WERI-Rb-1 (cell line): ENCODE measurements at regions not wholly inside any gene's neighbourhood (a gene's known extent, or its start where the extent isn't known, plus 50 kb on each side); places are given as distances from the start of the nearest gene placed in this dataset.

Source experiments
- DNase-seq: peaks from one replicate; pipeline ENCODE4 v3.0.0-alpha.2; 2020
- H3K27ac ChIP-seq: fragments of 250-450 bp; sonication (Bioruptor Pico); 2 replicates; pipeline ENCODE4 v1.5.1; 2020; ENCODE audit warnings: mild to moderate bottlenecking, moderate library complexity
- H3K27me3 ChIP-seq: fragments of 250-450 bp; sonication (Bioruptor Pico); 2 replicates; pipeline ENCODE4 v1.5.1; 2021; ENCODE audit warnings: mild to moderate bottlenecking, low read depth, moderate library complexity; ENCODE audit not compliant: insufficient read depth, severe bottlenecking
- H3K36me3 ChIP-seq: fragments of 250-450 bp; sonication (Bioruptor Pico); 2 replicates; pipeline ENCODE4 v1.5.1; 2020; ENCODE audit warnings: mild to moderate bottlenecking, moderate library complexity
- H3K4me3 ChIP-seq: 2 replicates; pipeline ENCODE4 v1.5.1; 2011; ENCODE audit warnings: low read depth, mild to moderate bottlenecking, control low read depth, low read length
- H3K9me3 ChIP-seq: fragments of 250-450 bp; sonication (Bioruptor Pico); 2 replicates; pipeline ENCODE4 v1.5.1; 2021; ENCODE audit warnings: mild to moderate bottlenecking, moderate library complexity; ENCODE audit not compliant: severe bottlenecking
- TF ChIP-seq, protein P1 (sequence below): IDR thresholded peaks from 2 replicates; pipeline ENCODE4 v1.5.1; 2011; ENCODE audit warnings: low read depth, mild to moderate bottlenecking, control low read depth, inconsistent platforms, low read length

GRCh38 chr5:106601620-106602019 lies 1069.1 kb downstream of the EFNA5 start:
- no peak overlapping the region for H3K4me3 ChIP-seq
- H3K9me3 ChIP-seq: no peaks in the 10 kb centered on the region
- no peaks in the 10 kb centered on the region for H3K27me3 ChIP-seq
- H3K27ac ChIP-seq: no peak overlapping the region
- H3K36me3 ChIP-seq: no peaks in the 10 kb centered on the region
- DNase-seq: no peak
- TF ChIP-seq, protein P1, sequence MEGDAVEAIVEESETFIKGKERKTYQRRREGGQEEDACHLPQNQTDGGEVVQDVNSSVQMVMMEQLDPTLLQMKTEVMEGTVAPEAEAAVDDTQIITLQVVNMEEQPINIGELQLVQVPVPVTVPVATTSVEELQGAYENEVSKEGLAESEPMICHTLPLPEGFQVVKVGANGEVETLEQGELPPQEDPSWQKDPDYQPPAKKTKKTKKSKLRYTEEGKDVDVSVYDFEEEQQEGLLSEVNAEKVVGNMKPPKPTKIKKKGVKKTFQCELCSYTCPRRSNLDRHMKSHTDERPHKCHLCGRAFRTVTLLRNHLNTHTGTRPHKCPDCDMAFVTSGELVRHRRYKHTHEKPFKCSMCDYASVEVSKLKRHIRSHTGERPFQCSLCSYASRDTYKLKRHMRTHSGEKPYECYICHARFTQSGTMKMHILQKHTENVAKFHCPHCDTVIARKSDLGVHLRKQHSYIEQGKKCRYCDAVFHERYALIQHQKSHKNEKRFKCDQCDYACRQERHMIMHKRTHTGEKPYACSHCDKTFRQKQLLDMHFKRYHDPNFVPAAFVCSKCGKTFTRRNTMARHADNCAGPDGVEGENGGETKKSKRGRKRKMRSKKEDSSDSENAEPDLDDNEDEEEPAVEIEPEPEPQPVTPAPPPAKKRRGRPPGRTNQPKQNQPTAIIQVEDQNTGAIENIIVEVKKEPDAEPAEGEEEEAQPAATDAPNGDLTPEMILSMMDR: no peak

GRCh38 chr5:106600803-106601202 lies 1069.9 kb downstream of the EFNA5 start:
- Histone ChIP-seq H3K9me3 (no peaks in the 10 kb centered on the region), H3K27me3 (no peaks in the 10 kb centered on the region), H3K27ac (no peak overlapping the region), H3K4me3 (no peak overlapping the region), H3K36me3 (no peaks in the 10 kb centered on the region)
- TF ChIP-seq, protein P1: no peak
- DNase-seq: no peak

GRCh38 chr5:106595864-106596263 lies 1074.9 kb downstream of the EFNA5 start:
- no peak overlapping the region for H3K27ac ChIP-seq
- no peaks in the 10 kb centered on the region for H3K9me3 ChIP-seq
- DNase-seq: no peak
- no peaks in the 10 kb centered on the region for H3K36me3 ChIP-seq
- TF ChIP-seq, protein P1: no peak
- no peak overlapping the region for H3K4me3 ChIP-seq
- H3K27me3 ChIP-seq: no peaks in the 10 kb centered on the region

DNA sequence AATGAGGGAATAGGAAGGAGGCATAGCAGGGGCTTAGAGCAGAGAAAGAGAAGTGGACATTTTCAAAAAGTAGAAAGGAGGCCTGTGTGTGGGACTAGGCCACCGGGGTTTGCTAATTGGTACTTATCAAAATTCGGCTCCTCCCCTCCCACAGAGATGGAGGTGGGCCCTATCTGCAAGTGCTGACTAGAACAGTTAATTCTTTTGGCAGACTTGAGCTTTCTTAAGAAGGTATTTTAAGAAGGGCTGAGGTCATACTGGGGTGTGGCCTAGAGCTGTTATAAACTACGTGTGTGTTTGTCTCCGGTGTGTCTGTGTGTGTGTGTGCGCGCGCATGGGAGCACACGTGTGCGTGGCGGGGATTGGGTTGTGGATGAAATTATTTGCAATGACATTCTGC lies 1086.5 kb downstream of the EFNA5 start:
- Histone ChIP-seq H3K36me3 (no peaks in the 10 kb centered on the region), H3K27ac (no peak overlapping the region), H3K4me3 (no peak overlapping the region), H3K9me3 (no peaks in the 10 kb centered on the region), H3K27me3 (no peaks in the 10 kb centered on the region)
- TF ChIP-seq, protein P1: no peak
- no peak for DNase-seq

DNA sequence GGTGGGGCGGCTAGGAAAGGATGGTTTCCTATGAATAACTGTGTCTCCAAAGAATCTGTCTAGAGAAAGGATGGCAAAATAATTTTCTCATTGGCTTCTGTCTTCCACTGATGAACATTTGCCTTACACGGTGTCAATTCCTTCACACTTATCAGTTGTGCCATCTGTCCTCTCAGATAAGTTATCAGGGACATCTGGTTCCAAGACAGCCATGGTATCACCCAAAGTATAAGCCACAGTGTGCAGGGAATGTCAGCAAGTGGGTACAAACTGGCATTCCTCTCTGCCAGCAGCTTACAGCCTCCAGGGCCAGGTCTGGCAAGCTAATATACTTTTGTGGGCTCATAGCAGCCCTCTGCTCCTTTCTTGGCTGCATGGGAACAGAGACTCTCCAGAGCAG lies 1092.0 kb downstream of the EFNA5 start:
- H3K36me3 ChIP-seq: no peaks in the 10 kb centered on the region
- H3K27ac ChIP-seq: no peak overlapping the region
- TF ChIP-seq, protein P1: no peak
- no peak for DNase-seq
- H3K27me3 ChIP-seq: no peaks in the 10 kb centered on the region
- H3K9me3 ChIP-seq: no peaks in the 10 kb centered on the region
- H3K4me3 ChIP-seq: no peak overlapping the region

- TF ChIP-seq, protein P1: no peak
Observed at GRCh38 chr5:106574820-106575219, 1095.9 kb downstream of the EFNA5 start.

More at GRCh38 chr5:106574820-106575219, 1095.9 kb downstream of the EFNA5 start:
- Histone ChIP-seq H3K4me3 (no peak overlapping the region), H3K27me3 (no peaks in the 10 kb centered on the region), H3K27ac (no peak overlapping the region), H3K9me3 (no peaks in the 10 kb centered on the region), H3K36me3 (no peaks in the 10 kb centered on the region)
- DNase-seq: no peak
